Body of pancreas (tissue), 4 donors: ENCODE measurements at regions not wholly inside any gene's neighbourhood (a gene's known extent, or its start where the extent isn't known, plus 50 kb on each side); places are given as distances from the start of the nearest gene placed in this dataset.

Source experiments
- ATAC-seq: fragments of 150-250 bp; one replicate; pipeline ENCODE4 v1.9.1; 2016
- DNase-seq, 4 donors: peaks; one replicate each; pipeline ENCODE4 v3.0.0-alpha.2; 2019
- H3K27ac ChIP-seq, 4 donors: fragments of 200-600 bp; sonication (generic); 1 replicate in 3 of 4; 2 replicates in 1 of 4; pipeline versions ENCODE4 v1.5.1 to v1.6.1; 2016 to 2019; ENCODE audit warnings: mild to moderate bottlenecking in 1 of 4, mixed read lengths in 1 of 4, moderate library complexity in 1 of 4
- H3K27me3 ChIP-seq, 2 donors: fragments of 200-600 bp; sonication (generic); one replicate each; pipeline ENCODE4 v1.6.0; 2016; ENCODE audit warnings: mild to moderate bottlenecking in 1 of 2
- H3K36me3 ChIP-seq, 2 donors: fragments of 200-600 bp; sonication (generic); replicated peaks in 1 of 2; 2 replicates each; pipeline ENCODE4 v1.5.1; 2016; ENCODE audit warnings: low read depth in 2 of 2; ENCODE audit not compliant: insufficient read depth in 1 of 2
- H3K4me1 ChIP-seq: fragments of 200-600 bp; sonication (generic); one replicate; pipeline ENCODE4 v1.6.0; 2016
- H3K4me3 ChIP-seq, 2 donors: fragments of 200-600 bp; sonication (generic); 1 replicate in 1 of 2; 2 replicates in 1 of 2; pipeline ENCODE4 v1.5.1; 2016 to 2019
- H3K9me3 ChIP-seq, 3 donors: fragments of 200-600 bp; sonication (generic); 1 replicate in 2 of 3; 2 replicates in 1 of 3; pipeline ENCODE4 v1.5.1; 2016
- CTCF ChIP-seq, 7 experiments: fragments of 450-650 bp in 4 of 7; fragments of 200-600 bp in 3 of 7; sonication (generic) in 3 of 7; IDR thresholded peaks; one replicate each; pipeline ENCODE4 v1.5.1; 2016 to 2019; ENCODE audit warnings: antibody characterized with exemption in 7 of 7
- POLR2A ChIP-seq, 3 donors: fragments of 450-650 bp; IDR thresholded peaks; one replicate each; pipeline ENCODE4 v1.6.1; 2016; ENCODE audit warnings: antibody characterized with exemption in 3 of 3, mild to moderate bottlenecking in 2 of 3
- WGBS, 2 donors: methylation state at CpG; one replicate each; pipeline ENCODE4 v1.1.5; 2017; 5-methylcytosine and 5-hydroxymethylcytosine counted together
- intact Hi-C: fragments of 100-400 bp; cut with DNase I; formaldehyde crosslinking; loops from one replicate; pipeline ENCODE4 v1.15.1; 2023

- H3K27me3 ChIP-seq: no peaks in the 10 kb centered on the region
- H3K36me3 ChIP-seq: no peaks in the 10 kb centered on the region
- DNase-seq (no peak), ATAC-seq (no peak)
- H3K9me3 ChIP-seq: no peaks in the 10 kb centered on the region
- intact Hi-C loops: no loop called here
- 66 to 69% methylated on average over 2 of the region's 2 CpGs for WGBS, 2 donors
- H3K27ac ChIP-seq: no peak overlapping the region
- no peaks in the 10 kb centered on the region for H3K4me1 ChIP-seq
- TF ChIP-seq POLR2A (IDR thresholded peaks at IDR 0.05) (no peak), CTCF (IDR thresholded peaks at IDR 0.05) (no peak)
- H3K4me3 ChIP-seq: no peak overlapping the region
These were observed 170.6 kb downstream of the KDR start for GRCh38 chr4:54954656-54955388.

GRCh38 chr4:54946741-54947140, 178.7 kb downstream of the KDR start:
- H3K4me3 ChIP-seq: no peak overlapping the region
- WGBS, 2 donors: 30 to 42% methylated on average over 1 of the region's 1 CpG
- H3K4me1 ChIP-seq: no peaks in the 10 kb centered on the region
- DNase-seq: no peak
- H3K27ac ChIP-seq: no peak overlapping the region
- no peak for TF ChIP-seq POLR2A (IDR thresholded peaks at IDR 0.05)
- no peak for TF ChIP-seq CTCF (IDR thresholded peaks at IDR 0.05)
- no peaks in the 10 kb centered on the region for H3K9me3 ChIP-seq
- H3K27me3 ChIP-seq: no peaks in the 10 kb centered on the region
- H3K36me3 ChIP-seq: no peaks in the 10 kb centered on the region
- ATAC-seq: no peak
- intact Hi-C loops: no loop called here

GRCh38 chr4:54945838-54946237, 179.6 kb downstream of the KDR start:
- Histone ChIP-seq H3K36me3 (no peaks in the 10 kb centered on the region), H3K9me3 (no peaks in the 10 kb centered on the region), H3K4me3 (no peak overlapping the region), H3K27me3 (no peaks in the 10 kb centered on the region), H3K27ac (no peak overlapping the region), H3K4me1 (no peaks in the 10 kb centered on the region)
- intact Hi-C loops: no loop called here
- no peak for ATAC-seq
- 50 to 76% methylated on average over 6 of the region's 6 CpGs for WGBS, 2 donors
- no peak for DNase-seq
- no peak for TF ChIP-seq POLR2A (IDR thresholded peaks at IDR 0.05)
- TF ChIP-seq CTCF (IDR thresholded peaks at IDR 0.05): no peak

GRCh38 chr4:54942721-54943120, 182.7 kb downstream of the KDR start:
- ATAC-seq: no peak
- WGBS, 2 donors: 50 to 60% methylated on average over 4 of the region's 4 CpGs

More at GRCh38 chr4:54942721-54943120, 182.7 kb downstream of the KDR start:
- Histone ChIP-seq H3K4me1 (no peaks in the 10 kb centered on the region), H3K27ac (no peak overlapping the region), H3K27me3 (no peaks in the 10 kb centered on the region), H3K4me3 (no peak overlapping the region), H3K36me3 (no peaks in the 10 kb centered on the region), H3K9me3 (no peaks in the 10 kb centered on the region)
- intact Hi-C loops: no loop called here
- TF ChIP-seq CTCF (IDR thresholded peaks at IDR 0.05) (no peak), POLR2A (IDR thresholded peaks at IDR 0.05) (no peak)
- no peak for DNase-seq
